ENCODE measurements at regions not wholly inside any gene's neighbourhood (a gene's known extent, or its start where the extent isn't known, plus 50 kb on each side); places are given as distances from the start of the nearest gene placed in this dataset.

DNA sequence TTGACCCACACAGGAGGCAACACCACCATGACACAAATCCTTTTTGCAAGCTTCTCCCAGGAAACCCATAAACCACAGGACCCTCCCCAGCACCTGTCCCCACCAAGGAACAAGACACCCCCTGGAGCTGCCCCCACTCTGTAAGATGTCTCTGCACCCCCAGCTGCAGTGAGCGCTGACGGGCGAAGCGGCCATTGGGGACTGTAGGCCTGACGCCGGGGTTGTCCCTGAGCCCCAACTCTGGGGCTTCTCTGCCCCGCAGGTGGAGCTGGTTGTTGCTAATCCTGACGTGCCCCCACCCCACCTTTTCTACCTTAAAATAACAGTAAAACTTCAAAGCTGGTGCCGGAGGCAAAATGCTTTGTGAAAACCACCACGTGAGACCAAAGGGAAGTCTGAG is 94.7 kb upstream of the PPP2R2D start:
- TF ChIP-seq, protein P1, sequence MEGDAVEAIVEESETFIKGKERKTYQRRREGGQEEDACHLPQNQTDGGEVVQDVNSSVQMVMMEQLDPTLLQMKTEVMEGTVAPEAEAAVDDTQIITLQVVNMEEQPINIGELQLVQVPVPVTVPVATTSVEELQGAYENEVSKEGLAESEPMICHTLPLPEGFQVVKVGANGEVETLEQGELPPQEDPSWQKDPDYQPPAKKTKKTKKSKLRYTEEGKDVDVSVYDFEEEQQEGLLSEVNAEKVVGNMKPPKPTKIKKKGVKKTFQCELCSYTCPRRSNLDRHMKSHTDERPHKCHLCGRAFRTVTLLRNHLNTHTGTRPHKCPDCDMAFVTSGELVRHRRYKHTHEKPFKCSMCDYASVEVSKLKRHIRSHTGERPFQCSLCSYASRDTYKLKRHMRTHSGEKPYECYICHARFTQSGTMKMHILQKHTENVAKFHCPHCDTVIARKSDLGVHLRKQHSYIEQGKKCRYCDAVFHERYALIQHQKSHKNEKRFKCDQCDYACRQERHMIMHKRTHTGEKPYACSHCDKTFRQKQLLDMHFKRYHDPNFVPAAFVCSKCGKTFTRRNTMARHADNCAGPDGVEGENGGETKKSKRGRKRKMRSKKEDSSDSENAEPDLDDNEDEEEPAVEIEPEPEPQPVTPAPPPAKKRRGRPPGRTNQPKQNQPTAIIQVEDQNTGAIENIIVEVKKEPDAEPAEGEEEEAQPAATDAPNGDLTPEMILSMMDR (IDR thresholded peaks at IDR 0.05), result no peak
- TF ChIP-seq POLR2A (IDR thresholded peaks at IDR 0.05), result no peak
